Fibroblast of skin of right biceps (primary cell): ENCODE measurements at regions not wholly inside any gene's neighbourhood (a gene's known extent, or its start where the extent isn't known, plus 50 kb on each side); places are given as distances from the start of the nearest gene placed in this dataset.

Source experiments
- DNase-seq: peaks from one replicate; pipeline ENCODE4 v3.0.0-alpha.2; 2013

GRCh38 chr3:84885199-84885882, 73.4 kb upstream of the CADM2 start:
- DNase-seq, result no peak

- DNase-seq, result no peak
These were observed 66.9 kb upstream of the CADM2 start for GRCh38 chr3:84891851-84892250.

- DNase-seq, result no peak
These were observed 65.6 kb upstream of the CADM2 start for GRCh38 chr3:84893211-84893610.

- no peak for DNase-seq
These were observed 54.6 kb upstream of the CADM2 start for GRCh38 chr3:84904212-84904611.

GRCh38 chr3:84904816-84905555, 53.8 kb upstream of the CADM2 start:
- no peak for DNase-seq

- no peak for DNase-seq
These were observed 53.3 kb upstream of the CADM2 start for GRCh38 chr3:84905556-84905920.

GRCh38 chr3:84906065-84906464, 52.7 kb upstream of the CADM2 start:
- no peak for DNase-seq
